Erythroblast (primary cell): ENCODE measurements at regions not wholly inside any gene's neighbourhood (a gene's known extent, or its start where the extent isn't known, plus 50 kb on each side); places are given as distances from the start of the nearest gene placed in this dataset.

Experiments
- GATA1 ChIP-seq: IDR thresholded peaks from 2 replicates; pipeline ENCODE4 v1.6.1; 2011; ENCODE audit warnings: low read depth, mild to moderate bottlenecking, control low read depth, low read length, moderate library complexity
- POLR2A ChIP-seq: IDR thresholded peaks from 2 replicates; pipeline ENCODE4 v1.6.1; 2011; ENCODE audit warnings: mild to moderate bottlenecking, low read length

DNA sequence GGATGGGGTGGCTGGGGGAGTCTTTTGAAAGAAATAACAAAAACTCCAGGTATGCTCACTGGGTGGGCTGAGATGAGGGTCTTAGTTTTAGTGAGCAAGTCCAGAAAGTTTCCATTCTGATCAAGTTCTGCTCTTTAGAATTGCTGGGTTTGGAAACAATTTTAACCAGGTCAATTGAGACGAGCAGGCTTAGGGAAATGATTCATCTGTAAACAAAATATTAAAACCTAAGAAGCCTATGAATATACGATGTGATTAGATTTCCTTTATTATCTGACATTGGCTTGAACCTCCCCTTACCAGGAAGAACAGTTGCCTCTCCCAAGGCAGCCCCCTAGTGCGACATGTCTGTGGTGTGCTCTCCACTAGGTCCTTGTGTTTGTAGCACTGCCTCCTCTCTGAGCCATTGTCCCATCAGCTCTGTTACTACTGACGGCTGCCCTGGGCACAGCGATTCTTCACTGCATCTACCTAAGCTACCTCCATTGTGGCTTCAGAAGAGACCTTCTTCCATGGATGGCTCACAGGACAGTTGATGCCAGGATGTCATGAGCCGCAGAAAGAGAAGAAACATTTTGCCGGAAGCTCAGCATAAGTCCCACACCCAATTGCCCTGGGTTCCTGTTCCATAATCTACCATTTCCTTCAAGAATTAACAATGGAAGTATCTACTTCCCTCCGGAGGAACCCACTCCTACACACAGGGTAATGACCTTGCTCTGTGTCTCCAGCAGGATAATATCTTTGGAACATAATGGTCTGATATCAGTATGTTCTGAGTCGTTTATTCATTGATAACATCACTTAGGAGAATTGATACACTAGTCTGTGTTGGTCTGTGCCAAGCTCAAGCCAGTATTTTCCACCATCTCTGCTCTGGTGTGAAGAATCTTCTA lies 95.1 kb upstream of the ITGB1 start:
- TF ChIP-seq POLR2A (no peak), GATA1 (no peak)
